Common myeloid progenitor, CD34-positive (primary cell): ENCODE measurements at regions not wholly inside any gene's neighbourhood (a gene's known extent, or its start where the extent isn't known, plus 50 kb on each side); places are given as distances from the start of the nearest gene placed in this dataset.

Source experiments
- CTCF ChIA-PET: fragments of 350-600 bp; sonication (Branson Sonifier 250); formaldehyde crosslinking; loops from one replicate; lab custom pipeline; 2021; ENCODE audit warnings: antibody characterized with exemption; lab: Charles Lee
- POLR2A ChIA-PET: fragments of 350-600 bp; sonication (Branson Sonifier 250); formaldehyde crosslinking; loops from one replicate; lab custom pipeline; 2021; ENCODE audit warnings: antibody characterized with exemption; lab: Charles Lee
- DNase-seq, 3 donors: peaks; one replicate each; pipeline versions ENCODE4 v3.0.0 to v3.0.0-alpha.2; 2013
- H3K27ac ChIP-seq, 2 experiments: 1 replicate in 1 of 2; 2 replicates in 1 of 2; pipeline ENCODE4 v1.7.0; 2013; ENCODE audit warnings: inconsistent platforms in 2 of 2, low read length in 2 of 2, mild to moderate bottlenecking in 2 of 2, low read depth in 1 of 2, moderate library complexity in 1 of 2; ENCODE audit not compliant: severe bottlenecking in 2 of 2, insufficient read depth in 1 of 2, poor library complexity in 1 of 2
- H3K27me3 ChIP-seq, 5 experiments: replicated peaks in 2 of 5; 1 replicate in 3 of 5; 2 replicates in 2 of 5; pipeline versions ENCODE4 v1.6.1 to v1.7.0; 2013; ENCODE audit warnings: low read length in 4 of 5, mild to moderate bottlenecking in 2 of 5, moderate library complexity in 2 of 5, inconsistent platforms in 1 of 5; ENCODE audit not compliant: insufficient read depth in 5 of 5, control insufficient read depth in 4 of 5
- H3K36me3 ChIP-seq, 4 experiments: 1 replicate in 2 of 4; 2 replicates in 2 of 4; pipeline versions ENCODE4 v1.6.1 to v1.7.0; 2013; ENCODE audit warnings: low read length in 3 of 4, control low read depth in 1 of 4, mild to moderate bottlenecking in 1 of 4; ENCODE audit not compliant: control insufficient read depth in 4 of 4, insufficient read depth in 4 of 4
- H3K4me1 ChIP-seq, 4 experiments: 1 replicate in 3 of 4; 2 replicates in 1 of 4; pipeline versions ENCODE4 v1.6.1 to v1.7.1; 2013; ENCODE audit warnings: low read length in 3 of 4, mild to moderate bottlenecking in 3 of 4, control low read depth in 1 of 4, inconsistent platforms in 1 of 4, moderate library complexity in 1 of 4; ENCODE audit not compliant: control insufficient read depth in 4 of 4, insufficient read depth in 4 of 4; ENCODE audit errors: control extremely low read depth in 1 of 4
- H3K4me3 ChIP-seq, 7 experiments: 1 replicate in 4 of 7; 2 replicates in 3 of 7; pipeline versions ENCODE4 v1.5.1 to v1.7.0; 2013; ENCODE audit warnings: mild to moderate bottlenecking in 7 of 7, low read length in 6 of 7, moderate library complexity in 6 of 7, inconsistent platforms in 2 of 7, low read depth in 2 of 7, control low read depth in 1 of 7; ENCODE audit not compliant: insufficient read depth in 4 of 7, control insufficient read depth in 1 of 7; ENCODE audit errors: extremely low read depth in 1 of 7
- H3K9me3 ChIP-seq, 5 experiments: 1 replicate in 4 of 5; 2 replicates in 1 of 5; pipeline versions ENCODE4 v1.6.1 to v1.7.1; 2013; ENCODE audit warnings: low read length in 4 of 5, mild to moderate bottlenecking in 2 of 5, inconsistent platforms in 1 of 5, low read depth in 1 of 5, moderate library complexity in 1 of 5; ENCODE audit not compliant: control insufficient read depth in 4 of 5, insufficient read depth in 2 of 5; ENCODE audit errors: control extremely low read depth in 1 of 5
- WGBS: methylation state at CpG from one replicate; pipeline ENCODE4 v1.1.5; 2013; ENCODE audit not compliant: insufficient coverage; 5-methylcytosine and 5-hydroxymethylcytosine counted together

DNA sequence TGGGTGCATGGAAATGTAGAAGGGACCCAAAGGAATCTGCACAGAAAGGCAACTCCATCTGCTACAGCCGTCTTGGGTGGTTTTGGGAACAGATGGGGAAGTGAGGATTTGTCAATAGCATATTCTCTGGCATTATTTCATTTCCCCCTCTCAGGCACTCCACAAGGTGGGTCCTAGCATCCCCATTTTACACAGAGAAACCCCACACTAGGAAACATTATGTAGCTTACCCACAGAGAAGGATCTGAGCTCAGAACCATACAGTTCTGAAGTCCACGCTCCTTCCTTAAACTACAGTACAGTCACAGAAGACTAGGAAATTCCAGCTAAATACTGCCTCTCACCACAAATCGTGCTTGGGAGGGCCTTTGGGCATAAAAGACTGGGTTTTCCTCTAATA, 61.2 kb upstream of the CTNNB1 start:
- no peak overlapping the region for H3K4me3 ChIP-seq
- ChIA-PET CTCF (no interaction called here), POLR2A (no interaction called here)
- peaks cover 0 to 3% (median 2%) of the 10 kb centered on the region in 5 experiments for H3K9me3 ChIP-seq
- 100% methylated on average over 1 of the region's 3 CpGs for WGBS
- DNase-seq, result no peak
- H3K4me1 ChIP-seq, result peaks cover 0 to 11% (median 0%) of the 10 kb centered on the region in 4 experiments
- H3K27ac ChIP-seq, result no peak overlapping the region
- H3K36me3 ChIP-seq, result no peaks in the 10 kb centered on the region
- no peaks in the 10 kb centered on the region for H3K27me3 ChIP-seq

DNA sequence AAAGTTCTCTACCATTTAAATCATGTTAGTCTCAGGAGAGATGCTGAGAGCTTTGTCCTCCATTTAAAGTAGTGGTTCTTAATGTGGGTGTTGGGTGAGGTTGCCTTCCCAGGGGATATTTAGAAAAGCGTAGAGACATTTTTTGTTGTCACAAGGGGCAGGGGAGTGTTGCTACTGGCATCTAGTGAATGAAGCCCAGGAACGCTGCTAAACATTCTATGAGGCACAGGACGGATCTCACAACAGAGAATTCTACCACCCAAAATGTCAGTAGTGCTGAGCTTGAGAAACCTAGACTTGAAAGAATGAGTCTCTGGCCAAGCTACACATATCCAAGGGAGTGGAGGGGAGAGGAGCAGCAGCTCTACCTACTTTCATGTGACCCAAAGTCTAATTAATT, 60.7 kb upstream of the CTNNB1 start:
- CTCF ChIA-PET, result interaction anchor here (1.1 kb wide), 1 partner anchor 38 kb away, joined by 3 read pairs; no protein-coding TSS in a partner anchor
- Histone ChIP-seq H3K27me3 (no peaks in the 10 kb centered on the region), H3K4me1 (peaks cover 0 to 11% (median 0%) of the 10 kb centered on the region in 4 experiments), H3K9me3 (peaks cover 0 to 3% (median 2%) of the 10 kb centered on the region in 5 experiments), H3K36me3 (no peaks in the 10 kb centered on the region), H3K27ac (no peak overlapping the region), H3K4me3 (no peak overlapping the region)
- POLR2A ChIA-PET, result no interaction called here
- WGBS, result 93% methylated on average over 3 of the region's 3 CpGs
- DNase-seq, result no peak

GRCh38 chr3:41140242-41140641, 59.1 kb upstream of the CTNNB1 start:
- 92% methylated on average over 3 of the region's 3 CpGs for WGBS
- peaks cover 0 to 3% (median 2%) of the 10 kb centered on the region in 5 experiments for H3K9me3 ChIP-seq
- no peak overlapping the region for H3K4me3 ChIP-seq
- no peak for DNase-seq
- H3K4me1 ChIP-seq, result peaks cover 0 to 11% (median 0%) of the 10 kb centered on the region in 4 experiments
- no peaks in the 10 kb centered on the region for H3K27me3 ChIP-seq
- H3K36me3 ChIP-seq, result no peaks in the 10 kb centered on the region
- POLR2A ChIA-PET, result no interaction called here
- H3K27ac ChIP-seq, result no peak overlapping the region
- CTCF ChIA-PET, result no interaction called here

DNA sequence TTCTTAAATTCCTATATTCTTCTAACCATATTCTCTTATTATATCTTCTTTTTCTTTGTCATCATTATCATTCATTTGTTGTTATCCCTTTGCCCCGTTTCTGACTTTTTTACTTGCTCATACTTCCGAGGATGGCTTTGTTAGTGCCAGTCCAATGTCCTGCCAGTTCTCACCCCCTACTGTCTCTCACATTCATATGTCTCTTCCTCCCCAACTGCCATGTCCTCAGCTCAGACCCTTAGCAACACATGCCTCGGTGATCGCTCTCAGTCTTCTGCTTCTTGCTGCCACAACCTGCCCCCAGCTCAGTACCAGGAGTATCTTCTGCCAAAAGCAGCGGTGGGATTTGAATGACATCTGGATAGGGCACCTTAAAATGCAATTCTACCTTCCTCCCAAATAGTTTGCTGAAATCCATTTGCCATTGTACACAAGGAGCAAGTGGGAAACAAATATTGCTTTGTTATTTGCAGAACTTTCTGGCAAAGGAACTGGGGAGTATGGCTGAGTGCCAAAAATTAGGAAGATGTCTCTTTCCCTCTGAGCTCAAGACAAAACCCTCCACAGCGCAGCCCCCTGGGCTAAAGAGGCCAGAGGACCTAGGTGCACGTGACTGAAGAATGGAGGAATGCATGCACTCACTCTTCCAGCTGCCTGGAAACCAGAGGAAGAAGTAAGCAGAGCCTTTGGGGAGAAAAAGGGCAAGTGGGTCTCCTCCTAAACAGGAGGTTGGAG, 57.7 kb upstream of the CTNNB1 start:
- no peak for DNase-seq
- ChIA-PET CTCF (no interaction called here), POLR2A (no interaction called here)
- Histone ChIP-seq H3K4me1 (peaks cover 0 to 11% (median 0%) of the 10 kb centered on the region in 4 experiments), H3K27me3 (no peaks in the 10 kb centered on the region), H3K27ac (no peak overlapping the region), H3K4me3 (no peak overlapping the region), H3K9me3 (peaks cover 1 to 7% (median 2%) of the 10 kb centered on the region in 5 experiments), H3K36me3 (no peaks in the 10 kb centered on the region)
- 96% methylated on average over 6 of the region's 7 CpGs for WGBS

DNA sequence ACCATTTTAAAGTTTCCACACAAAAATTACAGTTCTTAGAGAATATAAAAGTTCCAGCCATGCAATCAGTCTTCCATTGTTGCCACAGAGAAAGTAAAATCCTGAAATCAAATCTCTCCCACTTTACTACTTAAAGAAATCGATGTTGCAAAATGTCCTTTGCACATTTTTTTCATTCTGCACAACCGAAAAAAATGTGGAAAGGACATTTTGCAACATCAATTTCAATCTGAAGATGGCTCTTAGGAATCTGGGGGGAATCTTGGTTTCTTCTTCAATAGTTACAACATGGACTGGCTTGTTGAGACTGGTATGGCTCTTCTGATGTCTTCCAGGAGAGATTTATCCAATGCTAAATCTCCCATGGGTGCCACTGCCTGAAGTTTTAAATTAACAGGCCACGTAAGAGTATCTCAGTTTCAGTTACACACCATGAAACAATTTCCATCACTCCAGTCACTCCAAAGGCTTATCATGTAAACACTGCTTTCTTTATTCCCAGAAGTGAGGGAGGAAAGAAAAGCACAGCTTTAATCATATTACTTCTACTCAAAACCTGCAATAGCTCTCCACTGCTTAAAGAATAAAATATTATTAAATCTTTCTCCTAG, 55.8 kb upstream of the CTNNB1 start:
- WGBS, result 100% methylated on average over 2 of the region's 3 CpGs
- ChIA-PET POLR2A (no interaction called here), CTCF (interaction anchor here (1.3 kb wide), 1 partner anchor 23 kb away, joined by 3 read pairs; no protein-coding TSS in a partner anchor)

DNA sequence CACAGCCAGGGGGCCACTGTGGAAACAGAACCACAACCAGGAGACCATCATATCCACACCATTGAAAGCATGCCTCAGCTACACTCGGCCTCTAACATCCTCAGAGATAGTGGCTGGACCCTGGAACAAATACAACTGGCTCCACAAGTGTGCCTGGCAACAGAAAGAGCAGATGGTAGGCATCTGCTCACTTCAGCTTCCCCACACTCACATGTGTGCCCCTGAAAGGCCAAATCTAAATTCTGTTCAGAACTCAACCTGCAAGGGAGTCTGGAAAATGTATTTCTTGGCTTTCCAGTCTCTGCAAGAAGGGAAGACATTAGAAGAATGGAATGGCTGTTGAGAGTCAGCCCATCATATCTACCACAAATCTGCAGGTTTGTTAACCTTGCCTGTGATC, 54.7 kb upstream of the CTNNB1 start:
- no peak for DNase-seq
- CTCF ChIA-PET, result interaction anchor here (1.3 kb wide), 1 partner anchor 24 kb away, joined by 3 read pairs; no protein-coding TSS in a partner anchor
- Histone ChIP-seq H3K27ac (no peak overlapping the region), H3K27me3 (no peaks in the 10 kb centered on the region), H3K9me3 (peaks cover 0 to 6% (median 2%) of the 10 kb centered on the region in 5 experiments), H3K4me3 (no peak overlapping the region), H3K36me3 (no peaks in the 10 kb centered on the region), H3K4me1 (no peaks in the 10 kb centered on the region)
- POLR2A ChIA-PET, result no interaction called here
- WGBS, result 100% methylated on average over 1 of the region's 1 CpG

More for the DNA sequence above, 55.8 kb upstream of the CTNNB1 start:
- Histone ChIP-seq H3K27ac (no peak overlapping the region), H3K27me3 (no peaks in the 10 kb centered on the region), H3K36me3 (no peaks in the 10 kb centered on the region), H3K4me3 (no peak overlapping the region), H3K9me3 (peaks cover 0 to 6% (median 2%) of the 10 kb centered on the region in 5 experiments), H3K4me1 (peaks cover 0 to 3% (median 0%) of the 10 kb centered on the region in 4 experiments)
- DNase-seq, result no peak

DNA sequence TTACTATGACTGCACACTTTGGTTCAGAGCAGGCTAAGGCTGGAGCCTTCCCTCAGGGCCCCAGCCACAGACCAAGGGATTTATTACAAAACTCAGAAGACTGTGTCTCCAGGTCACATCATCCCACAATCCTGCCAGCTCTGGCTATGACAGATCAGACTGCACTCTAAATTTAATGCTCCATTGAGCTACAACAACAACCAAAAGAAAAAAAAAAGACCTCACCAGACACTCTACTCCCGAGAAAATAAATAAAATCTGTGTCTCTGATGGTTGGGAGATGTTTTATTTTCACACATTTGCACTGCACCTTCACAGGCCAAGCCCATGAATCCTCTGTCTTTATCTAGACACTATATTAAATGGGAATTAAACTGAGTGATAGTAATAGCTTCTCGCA, 50.8 kb upstream of the CTNNB1 start:
- Histone ChIP-seq H3K36me3 (no peaks in the 10 kb centered on the region), H3K9me3 (peaks cover 0 to 6% (median 2%) of the 10 kb centered on the region in 5 experiments), H3K27me3 (no peaks in the 10 kb centered on the region), H3K4me3 (no peak overlapping the region), H3K27ac (no peak overlapping the region), H3K4me1 (no peaks in the 10 kb centered on the region)
- POLR2A ChIA-PET, result no interaction called here
- CTCF ChIA-PET, result interaction anchor here (1.1 kb wide), 1 partner anchor 206 kb away, joined by 3 read pairs; no protein-coding TSS in a partner anchor
- no peak for DNase-seq
- no CpG with 5 or more reads among the region's 2 CpGs for WGBS
